ENCODE measurements at regions not wholly inside any gene's neighbourhood (a gene's known extent, or its start where the extent isn't known, plus 50 kb on each side); places are given as distances from the start of the nearest gene placed in this dataset.
A peak's percentile ranks its signal among the peaks of the same experiment; 100 is the strongest.

- Histone ChIP-seq H3K4me3 (ENCODE audit: low read depth, low read length) (no peak overlapping the region), H3K27ac (ENCODE audit: low read depth) (no peak overlapping the region), H3K4me1 (ENCODE audit: insufficient read depth) (no peaks in the 10 kb centered on the region), H3K36me3 (ENCODE audit: insufficient read depth) (no peaks in the 10 kb centered on the region)
- no peak for DNase-seq (ENCODE audit: extremely low spot score)
- WGBS: 82% methylated on average over 18 of the region's 18 CpGs
Observed at GRCh38 chr6:2502096-2502997, 248.4 kb downstream of the MYLK4 start.

- no peaks in the 10 kb centered on the region for H3K4me1 ChIP-seq (ENCODE audit: insufficient read depth)
- DNase-seq (ENCODE audit: extremely low spot score): no peak
- WGBS: 89% methylated on average over 11 of the region's 11 CpGs
- H3K4me3 ChIP-seq (ENCODE audit: low read depth, low read length): no peak overlapping the region
- no peaks in the 10 kb centered on the region for H3K36me3 ChIP-seq (ENCODE audit: insufficient read depth)
- no peak overlapping the region for H3K27ac ChIP-seq (ENCODE audit: low read depth)
Observed at GRCh38 chr6:2497922-2498623, 252.6 kb downstream of the MYLK4 start.

- Histone ChIP-seq H3K4me1 (ENCODE audit: insufficient read depth) (no peaks in the 10 kb centered on the region), H3K36me3 (ENCODE audit: insufficient read depth) (no peaks in the 10 kb centered on the region), H3K27ac (ENCODE audit: low read depth) (no peak overlapping the region), H3K4me3 (ENCODE audit: low read depth, low read length) (no peak overlapping the region)
- DNase-seq (ENCODE audit: extremely low spot score): no peak
- 93% methylated on average over 8 of the region's 8 CpGs for WGBS
Observed at GRCh38 chr6:2496291-2496690, 250.9 kb upstream of the GMDS start.

- WGBS: 87% methylated on average over 12 of the region's 12 CpGs
- no peak for DNase-seq (ENCODE audit: extremely low spot score)
- Histone ChIP-seq H3K4me1 (ENCODE audit: insufficient read depth) (no peaks in the 10 kb centered on the region), H3K36me3 (ENCODE audit: insufficient read depth) (no peaks in the 10 kb centered on the region), H3K27ac (ENCODE audit: low read depth) (no peak overlapping the region), H3K4me3 (ENCODE audit: low read depth, low read length) (no peak overlapping the region)
Observed at GRCh38 chr6:2492686-2493523, 247.5 kb upstream of the GMDS start.

GRCh38 chr6:2491137-2491536 is 245.7 kb upstream of the GMDS start:
- 96% methylated on average over 14 of the region's 14 CpGs for WGBS
- Histone ChIP-seq H3K36me3 (ENCODE audit: insufficient read depth) (no peaks in the 10 kb centered on the region), H3K27ac (ENCODE audit: low read depth) (no peak overlapping the region), H3K4me3 (ENCODE audit: low read depth, low read length) (no peak overlapping the region), H3K4me1 (ENCODE audit: insufficient read depth) (no peaks in the 10 kb centered on the region)
- no peak for DNase-seq (ENCODE audit: extremely low spot score)

- H3K36me3 ChIP-seq (ENCODE audit: insufficient read depth): no peaks in the 10 kb centered on the region
- H3K4me1 ChIP-seq (ENCODE audit: insufficient read depth): no peaks in the 10 kb centered on the region
- no peak overlapping the region for H3K4me3 ChIP-seq (ENCODE audit: low read depth, low read length)
- DNase-seq (ENCODE audit: extremely low spot score): no peak
- H3K27ac ChIP-seq (ENCODE audit: low read depth): no peak overlapping the region
- 91% methylated on average over 6 of the region's 6 CpGs for WGBS
Observed at GRCh38 chr6:2488578-2488977, 243.2 kb upstream of the GMDS start.

- H3K4me3 ChIP-seq (ENCODE audit: low read depth, low read length): no peak overlapping the region
- 75% methylated on average over 7 of the region's 7 CpGs for WGBS
- no peak overlapping the region for H3K27ac ChIP-seq (ENCODE audit: low read depth)
- H3K36me3 ChIP-seq (ENCODE audit: insufficient read depth): no peaks in the 10 kb centered on the region
- no peak for DNase-seq (ENCODE audit: extremely low spot score)
- no peaks in the 10 kb centered on the region for H3K4me1 ChIP-seq (ENCODE audit: insufficient read depth)
Observed at GRCh38 chr6:2485116-2485515, 239.7 kb upstream of the GMDS start.

- H3K36me3 ChIP-seq (ENCODE audit: insufficient read depth): no peaks in the 10 kb centered on the region
- H3K4me3 ChIP-seq (ENCODE audit: low read depth, low read length): no peak overlapping the region
- DNase-seq (ENCODE audit: extremely low spot score): no peak
- no peaks in the 10 kb centered on the region for H3K4me1 ChIP-seq (ENCODE audit: insufficient read depth)
- H3K27ac ChIP-seq (ENCODE audit: low read depth): no peak overlapping the region
- WGBS: 79% methylated on average over 2 of the region's 2 CpGs
Observed at GRCh38 chr6:2482773-2483172, 237.4 kb upstream of the GMDS start.

GRCh38 chr6:2481307-2481706 is 235.9 kb upstream of the GMDS start:
- DNase-seq (ENCODE audit: extremely low spot score): no peak

GRCh38 chr6:2480267-2480966 is 235.0 kb upstream of the GMDS start:
- H3K36me3 ChIP-seq (ENCODE audit: insufficient read depth): no peaks in the 10 kb centered on the region
- no peak overlapping the region for H3K27ac ChIP-seq (ENCODE audit: low read depth)
- H3K4me3 ChIP-seq (ENCODE audit: low read depth, low read length): no peak overlapping the region
- H3K4me1 ChIP-seq (ENCODE audit: insufficient read depth): no peaks in the 10 kb centered on the region
- no peak for DNase-seq (ENCODE audit: extremely low spot score)
- 42% methylated on average over 10 of the region's 10 CpGs for WGBS

More at GRCh38 chr6:2481307-2481706, 235.9 kb upstream of the GMDS start:
- 94% methylated on average over 4 of the region's 4 CpGs for WGBS
- H3K4me3 ChIP-seq (ENCODE audit: low read depth, low read length): no peak overlapping the region
- no peaks in the 10 kb centered on the region for H3K36me3 ChIP-seq (ENCODE audit: insufficient read depth)
- H3K4me1 ChIP-seq (ENCODE audit: insufficient read depth): no peaks in the 10 kb centered on the region
- H3K27ac ChIP-seq (ENCODE audit: low read depth): no peak overlapping the region

- no peaks in the 10 kb centered on the region for H3K36me3 ChIP-seq (ENCODE audit: insufficient read depth)
- DNase-seq (ENCODE audit: extremely low spot score): no peak
- H3K4me1 ChIP-seq (ENCODE audit: insufficient read depth): no peaks in the 10 kb centered on the region
- WGBS: 25% methylated on average over 9 of the region's 9 CpGs
- no peak overlapping the region for H3K4me3 ChIP-seq (ENCODE audit: low read depth, low read length)
- no peak overlapping the region for H3K27ac ChIP-seq (ENCODE audit: low read depth)
Observed at GRCh38 chr6:2478200-2478599, 232.8 kb upstream of the GMDS start.

GRCh38 chr6:2477666-2478065 is 232.3 kb upstream of the GMDS start:
- Histone ChIP-seq H3K27ac (ENCODE audit: low read depth) (no peak overlapping the region), H3K4me1 (ENCODE audit: insufficient read depth) (no peaks in the 10 kb centered on the region), H3K4me3 (ENCODE audit: low read depth, low read length) (no peak overlapping the region), H3K36me3 (ENCODE audit: insufficient read depth) (no peaks in the 10 kb centered on the region)
- WGBS: 28% methylated on average over 8 of the region's 8 CpGs
- DNase-seq (ENCODE audit: extremely low spot score): peak; percentile 15

- Histone ChIP-seq H3K4me1 (ENCODE audit: insufficient read depth) (no peaks in the 10 kb centered on the region), H3K27ac (ENCODE audit: low read depth) (no peak overlapping the region)
- WGBS: 89% methylated on average over 1 of the region's 1 CpG
Observed at GRCh38 chr6:2477250-2477649, 231.8 kb upstream of the GMDS start.

More at GRCh38 chr6:2477250-2477649, 231.8 kb upstream of the GMDS start:
- DNase-seq (ENCODE audit: extremely low spot score): no peak
- Histone ChIP-seq H3K36me3 (ENCODE audit: insufficient read depth) (no peaks in the 10 kb centered on the region), H3K4me3 (ENCODE audit: low read depth, low read length) (no peak overlapping the region)

Measured in urinary bladder (tissue), 3 donors.